Right lobe of liver (tissue), 4 donors: ENCODE measurements at regions not wholly inside any gene's neighbourhood (a gene's known extent, or its start where the extent isn't known, plus 50 kb on each side); places are given as distances from the start of the nearest gene placed in this dataset.

ENCODE experiments used
- POLR2A ChIP-seq: fragments of 450-650 bp; IDR thresholded peaks from one replicate; pipeline ENCODE4 v1.6.1; 2017; ENCODE audit warnings: antibody characterized with exemption, mild to moderate bottlenecking
- TF ChIP-seq, protein P1 (sequence below), 4 donors: fragments of 200-600 bp in 3 of 4; fragments of 450-650 bp in 1 of 4; IDR thresholded peaks; one replicate each; pipeline versions ENCODE4 v1.5.1 to v1.8.0; 2016 to 2022; ENCODE audit warnings: antibody characterized with exemption in 4 of 4, mild to moderate bottlenecking in 2 of 4
- donor health status: DM: no; HTN: no; CAD: no.
- donor health status: DM: no; HTN: no; CAD: no.
- donor health status: DM: no; HTN: yes; CAD: no.

DNA sequence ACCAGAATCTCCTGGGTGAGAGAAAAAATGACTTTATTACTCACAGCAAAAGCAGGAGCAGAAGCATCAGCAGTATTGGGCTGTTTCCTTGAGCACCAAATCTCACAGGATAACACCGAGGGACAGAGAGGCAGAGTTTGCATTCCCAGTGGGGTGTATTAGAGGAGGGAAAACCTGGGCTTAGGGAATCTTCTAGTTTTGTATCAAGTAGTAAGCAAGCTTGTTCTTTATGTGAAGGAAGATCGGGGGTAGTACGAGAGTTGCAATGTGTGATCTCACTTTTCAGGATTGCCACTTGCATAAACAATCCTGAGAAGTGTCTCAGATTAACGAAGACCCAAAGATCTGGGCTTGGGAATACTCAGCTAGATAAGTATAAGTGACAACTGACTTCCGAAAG is 1163.0 kb downstream of the TAF11L14 start:
- TF ChIP-seq, protein P1, sequence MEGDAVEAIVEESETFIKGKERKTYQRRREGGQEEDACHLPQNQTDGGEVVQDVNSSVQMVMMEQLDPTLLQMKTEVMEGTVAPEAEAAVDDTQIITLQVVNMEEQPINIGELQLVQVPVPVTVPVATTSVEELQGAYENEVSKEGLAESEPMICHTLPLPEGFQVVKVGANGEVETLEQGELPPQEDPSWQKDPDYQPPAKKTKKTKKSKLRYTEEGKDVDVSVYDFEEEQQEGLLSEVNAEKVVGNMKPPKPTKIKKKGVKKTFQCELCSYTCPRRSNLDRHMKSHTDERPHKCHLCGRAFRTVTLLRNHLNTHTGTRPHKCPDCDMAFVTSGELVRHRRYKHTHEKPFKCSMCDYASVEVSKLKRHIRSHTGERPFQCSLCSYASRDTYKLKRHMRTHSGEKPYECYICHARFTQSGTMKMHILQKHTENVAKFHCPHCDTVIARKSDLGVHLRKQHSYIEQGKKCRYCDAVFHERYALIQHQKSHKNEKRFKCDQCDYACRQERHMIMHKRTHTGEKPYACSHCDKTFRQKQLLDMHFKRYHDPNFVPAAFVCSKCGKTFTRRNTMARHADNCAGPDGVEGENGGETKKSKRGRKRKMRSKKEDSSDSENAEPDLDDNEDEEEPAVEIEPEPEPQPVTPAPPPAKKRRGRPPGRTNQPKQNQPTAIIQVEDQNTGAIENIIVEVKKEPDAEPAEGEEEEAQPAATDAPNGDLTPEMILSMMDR (IDR thresholded peaks at IDR 0.05), result no peak
- no peak for TF ChIP-seq POLR2A
